Lung microvascular endothelial cell (primary cell): ENCODE measurements at regions not wholly inside any gene's neighbourhood (a gene's known extent, or its start where the extent isn't known, plus 50 kb on each side); places are given as distances from the start of the nearest gene placed in this dataset.
"Not testable (repeated sequence)": the region's sequence is repeated elsewhere in the genome, so short reads cannot be mapped to it uniquely, and the experiment has no call there.

ENCODE experiments used
- DNase-seq, 2 donors: peaks; one replicate each; pipeline versions ENCODE4 v3.0.0 to v3.0.0-alpha.2; 2010; ENCODE audit warnings: low read depth in 2 of 2

DNA sequence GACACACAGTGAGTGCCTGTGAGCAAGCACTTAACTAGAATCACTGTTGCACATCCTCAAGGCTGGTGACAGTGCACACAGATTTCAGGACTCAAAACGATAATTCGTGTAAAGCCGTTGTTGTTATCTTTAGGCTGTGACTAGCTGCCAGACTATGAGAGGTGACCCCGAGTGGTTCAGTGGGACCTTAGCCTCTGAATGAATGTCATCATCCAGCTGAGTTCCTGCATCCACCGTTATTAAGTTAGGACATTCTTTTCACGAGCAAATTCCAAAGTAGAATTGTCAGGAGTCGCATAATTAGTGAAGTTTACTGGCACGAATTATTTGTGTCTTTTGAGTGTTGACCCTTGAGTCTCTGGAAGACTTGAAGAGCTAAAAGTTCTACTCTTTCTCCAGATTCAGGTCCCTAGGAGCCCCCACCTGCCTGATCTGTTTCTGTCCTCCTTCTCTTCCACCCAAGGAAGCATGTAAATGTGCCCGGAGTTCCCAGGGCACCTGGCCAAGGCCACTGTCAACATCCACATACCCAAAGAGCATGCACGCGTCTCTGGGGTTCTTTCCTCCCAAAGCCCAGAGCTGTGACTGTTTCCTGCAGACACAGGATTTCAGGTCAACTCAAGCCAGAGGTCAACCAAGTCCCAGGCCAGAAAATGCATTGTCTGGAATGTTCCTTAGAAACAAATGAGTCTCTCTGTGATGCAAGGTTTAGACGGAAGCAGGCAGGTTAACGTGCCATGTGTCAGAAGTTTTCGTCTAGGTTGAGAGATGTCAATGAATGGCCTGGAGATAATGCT is 207.2 kb downstream of the TOMM20 start:
- peak; percentile 91 to 93 for DNase-seq

DNA sequence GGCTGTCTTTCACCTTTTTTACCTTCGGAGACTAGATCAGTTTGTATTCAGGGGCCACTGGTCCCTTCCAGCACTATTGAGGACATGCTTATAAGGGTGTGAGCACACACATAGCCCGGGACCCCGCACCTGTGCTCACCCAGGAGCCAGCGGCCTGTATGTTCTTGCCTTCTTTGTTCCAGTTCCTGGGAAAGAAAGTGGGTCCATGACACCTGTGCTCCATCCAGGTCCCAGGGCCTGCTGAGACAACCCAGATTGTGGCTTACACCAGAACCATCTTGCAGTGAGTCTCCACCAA is 207.8 kb downstream of the TOMM20 start:
- DNase-seq = no peak

DNA sequence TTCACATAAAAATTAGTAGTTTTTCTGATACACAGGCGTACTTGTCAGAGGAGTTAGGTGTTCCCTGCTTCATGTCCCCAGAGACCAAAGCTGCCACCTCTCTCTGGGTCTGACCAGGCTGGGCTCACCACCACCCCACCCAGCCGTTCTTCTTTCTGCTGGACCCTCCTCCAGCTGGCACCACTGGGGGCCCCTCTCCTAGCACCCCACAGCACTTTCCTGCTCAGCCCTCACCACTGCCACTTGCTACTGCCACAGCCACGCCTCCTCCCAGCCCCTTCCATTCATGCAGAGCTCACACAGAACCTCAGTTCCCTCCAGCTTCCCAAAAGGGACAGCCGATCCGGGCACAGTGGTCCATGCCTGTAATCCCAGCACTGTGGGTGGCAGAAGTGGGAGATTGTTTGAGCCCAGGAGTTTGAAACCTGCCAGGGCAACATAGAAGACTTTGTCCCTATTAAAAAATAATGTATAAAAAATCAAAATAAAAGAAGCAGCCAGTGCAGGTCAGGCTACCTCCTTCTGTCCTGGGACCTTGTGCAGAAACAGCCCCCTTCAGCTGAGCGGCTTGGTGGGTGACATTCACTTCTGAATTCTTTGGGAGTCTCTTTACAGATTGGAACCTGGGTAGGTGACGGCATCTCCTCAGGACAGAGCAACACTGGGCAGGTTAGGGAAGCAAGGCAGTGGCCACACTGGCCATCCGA is 208.3 kb downstream of the TOMM20 start:
- DNase-seq = no peak

DNA sequence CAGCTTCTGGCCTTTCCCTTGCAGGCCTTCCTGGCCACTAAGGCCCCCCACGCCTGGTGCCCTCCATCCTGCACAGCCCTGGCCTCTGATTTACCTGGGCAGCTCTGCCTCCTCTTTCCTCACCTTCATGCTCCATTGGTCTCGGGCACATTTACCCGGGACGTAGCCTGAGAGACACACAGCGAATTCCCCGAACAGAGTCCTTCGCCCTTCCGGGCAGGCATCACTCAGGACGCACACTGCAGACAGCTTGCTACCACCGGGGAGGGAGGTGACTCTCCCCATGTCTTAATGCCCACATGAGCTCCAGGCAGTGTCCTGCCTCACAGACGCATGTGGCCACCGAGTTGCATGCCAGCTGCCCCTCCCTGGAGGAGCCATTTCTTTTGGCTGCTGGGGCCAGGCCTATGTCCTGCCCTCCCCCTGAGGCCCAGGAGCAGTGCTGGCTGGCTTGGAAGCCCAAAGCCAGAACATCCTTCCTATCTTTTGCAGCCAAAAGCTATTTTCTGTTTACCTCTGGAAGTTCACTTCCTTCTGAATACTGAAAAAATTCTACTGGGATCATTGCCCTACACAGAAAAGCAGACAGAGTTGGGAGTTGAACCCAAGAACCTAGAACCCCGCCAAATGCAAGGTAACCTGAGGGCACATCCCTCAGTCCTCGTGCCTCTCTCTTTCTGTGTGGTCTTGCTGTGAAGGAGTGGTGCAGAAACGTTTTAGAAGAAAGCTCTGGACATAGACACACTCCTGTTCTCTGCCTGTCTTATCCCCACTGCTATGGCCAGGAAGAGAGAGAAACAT is 209.5 kb downstream of the TOMM20 start:
- DNase-seq = peak; percentile 29 to 93

DNA sequence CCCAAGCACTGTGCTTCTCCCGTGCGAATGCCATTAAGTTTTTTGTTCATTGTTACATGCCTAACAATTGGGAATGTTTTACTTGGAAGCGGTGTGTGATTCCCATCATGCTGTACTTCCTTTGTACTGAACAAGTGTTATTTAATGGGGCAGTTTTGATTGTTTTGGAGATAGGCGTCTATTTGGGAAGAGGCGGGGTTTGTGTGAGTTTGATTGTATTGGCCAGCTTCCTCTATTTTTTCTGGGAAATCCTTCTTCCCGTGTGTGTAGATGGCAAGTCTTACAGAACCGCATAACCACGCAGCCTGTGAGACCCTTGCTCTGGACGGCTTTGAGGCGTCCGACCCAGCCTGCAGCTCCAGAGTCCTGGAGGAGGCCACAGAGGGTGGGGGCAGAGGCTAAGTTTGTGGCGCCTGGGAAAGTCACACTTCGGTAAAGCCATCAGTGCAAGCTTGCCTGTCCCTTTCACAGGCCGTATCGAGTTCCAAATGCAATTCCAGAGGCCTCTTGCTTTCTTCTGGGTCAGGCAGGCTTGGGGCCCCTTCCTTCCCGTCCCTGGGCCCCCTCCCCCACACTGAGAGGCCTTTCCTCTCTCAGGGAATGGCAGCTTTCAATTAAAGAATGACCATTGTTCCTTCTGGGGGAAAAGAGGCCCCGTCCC is 210.3 kb downstream of the TOMM20 start:
- DNase-seq = peak; percentile 95 to 98

DNA sequence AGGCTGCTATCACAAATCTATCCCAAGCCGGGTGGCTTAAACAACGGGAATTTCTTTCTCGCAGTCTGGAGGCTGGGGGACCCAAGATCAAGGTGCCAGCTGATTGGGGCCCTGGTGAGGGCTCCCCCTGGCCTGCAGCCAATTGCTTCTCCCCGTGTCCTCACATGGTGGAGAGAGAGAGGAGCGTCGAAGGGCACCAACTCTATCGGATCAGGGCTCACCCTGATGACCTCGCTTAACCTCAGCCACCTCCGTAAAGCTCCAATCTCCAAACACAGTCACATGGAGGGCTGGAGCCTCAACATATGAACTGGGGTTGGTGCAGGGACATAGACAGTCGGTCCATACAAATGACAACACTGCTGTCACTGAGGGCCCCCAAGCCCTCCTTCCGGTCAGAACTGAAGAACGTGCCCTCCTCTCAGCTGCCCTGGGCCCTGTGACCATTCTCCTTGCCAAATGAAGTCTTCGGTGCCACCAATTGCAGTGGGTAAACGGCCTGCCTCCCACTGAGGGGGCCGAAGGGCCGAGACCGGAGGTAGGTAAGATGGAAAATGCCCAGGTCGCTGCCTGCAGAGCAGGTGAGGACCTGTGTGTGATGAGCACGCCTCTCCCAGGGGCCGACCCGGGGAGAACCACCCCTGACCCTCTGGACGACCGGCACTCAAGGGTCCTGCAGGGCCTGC is 211.0 kb downstream of the TOMM20 start:
- DNase-seq = no peak

DNA sequence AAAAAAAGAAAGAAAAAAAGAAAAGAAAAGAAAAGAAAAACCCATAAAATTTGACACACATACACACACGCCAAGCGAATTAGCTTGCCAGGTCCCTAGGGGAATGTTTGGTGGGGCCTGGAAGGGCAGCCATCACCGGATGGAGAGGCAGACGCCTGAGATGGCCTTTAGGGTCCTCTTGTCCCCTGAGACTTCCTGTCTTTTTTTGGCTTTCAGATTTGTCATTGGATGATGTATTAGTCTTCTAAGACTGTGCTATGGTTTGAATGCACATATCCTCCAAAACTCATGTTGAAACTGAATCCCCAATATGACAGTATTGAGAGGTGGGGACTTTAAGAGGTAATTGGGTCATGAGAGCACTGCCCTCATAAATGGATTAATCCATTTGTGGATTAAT is 211.8 kb downstream of the TOMM20 start:
- DNase-seq = no peak

DNA sequence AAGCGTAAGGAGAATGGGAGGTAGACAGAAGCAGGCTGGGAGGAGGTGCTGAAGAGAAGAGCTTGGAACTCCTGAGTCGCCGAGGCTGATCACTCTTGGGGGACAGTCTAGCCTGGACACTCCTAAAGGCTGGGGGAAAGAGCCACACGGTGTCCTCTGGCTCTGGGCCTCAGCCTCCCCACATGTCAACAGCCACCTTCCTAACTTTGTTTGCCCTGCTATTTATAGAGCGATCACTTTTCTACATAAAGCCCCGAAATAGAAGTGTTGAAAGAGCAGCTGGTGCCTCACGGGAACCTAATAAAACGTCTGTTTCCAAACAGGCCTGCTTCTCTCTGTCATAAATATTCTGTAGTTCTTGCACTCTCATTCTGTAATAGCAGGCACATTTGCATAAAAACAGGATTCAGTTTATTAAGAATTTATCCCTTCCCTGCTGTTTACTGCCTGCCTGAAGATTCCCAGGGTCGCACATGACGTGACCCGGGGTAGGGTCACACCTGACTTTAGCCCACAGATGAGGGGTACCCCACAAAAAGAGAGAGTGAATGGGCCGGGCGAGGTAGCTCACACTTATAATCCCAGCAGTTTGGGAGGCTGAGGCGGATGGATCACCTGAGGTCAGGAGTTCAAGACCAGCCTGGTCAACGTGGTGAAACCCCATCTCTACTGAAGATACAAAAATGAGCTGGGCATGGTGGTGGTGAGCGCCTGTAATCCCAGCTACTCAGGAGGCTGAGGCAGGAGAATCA is 212.5 kb downstream of the TOMM20 start:
- peak; percentile 49 to 83 for DNase-seq

DNA sequence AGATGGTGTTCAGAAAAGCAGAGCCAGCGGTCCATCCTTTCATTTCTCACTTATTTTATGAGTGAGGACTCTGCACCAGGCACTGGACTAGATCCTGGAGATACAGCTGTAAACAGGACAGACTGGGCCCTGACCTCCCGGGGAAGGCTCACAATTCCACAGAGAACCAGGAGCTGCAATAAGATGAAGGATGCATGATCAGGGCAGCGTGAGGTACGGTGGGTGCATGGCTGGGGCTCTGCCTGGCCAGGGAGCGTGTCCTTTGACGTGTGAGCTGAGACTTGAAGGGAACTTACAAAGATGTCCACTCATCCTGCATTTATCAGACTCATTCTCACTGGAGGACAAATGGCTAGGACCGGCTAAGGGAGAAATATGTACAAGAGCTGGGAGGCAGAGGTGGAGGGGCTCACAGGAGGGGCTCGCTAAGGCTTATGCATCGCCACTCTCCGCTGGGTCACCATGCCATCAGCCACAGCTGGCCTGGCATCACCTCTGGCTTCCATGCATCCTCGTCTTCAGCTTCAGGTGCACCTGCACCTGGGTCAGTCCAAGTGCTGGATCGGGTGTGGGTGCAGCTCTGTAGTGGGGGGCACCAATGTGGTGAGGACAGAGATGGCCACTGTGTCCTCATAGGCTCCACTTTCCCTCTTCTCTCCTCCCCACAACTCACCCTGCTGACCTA is 213.9 kb downstream of the TOMM20 start:
- DNase-seq = no peak

DNA sequence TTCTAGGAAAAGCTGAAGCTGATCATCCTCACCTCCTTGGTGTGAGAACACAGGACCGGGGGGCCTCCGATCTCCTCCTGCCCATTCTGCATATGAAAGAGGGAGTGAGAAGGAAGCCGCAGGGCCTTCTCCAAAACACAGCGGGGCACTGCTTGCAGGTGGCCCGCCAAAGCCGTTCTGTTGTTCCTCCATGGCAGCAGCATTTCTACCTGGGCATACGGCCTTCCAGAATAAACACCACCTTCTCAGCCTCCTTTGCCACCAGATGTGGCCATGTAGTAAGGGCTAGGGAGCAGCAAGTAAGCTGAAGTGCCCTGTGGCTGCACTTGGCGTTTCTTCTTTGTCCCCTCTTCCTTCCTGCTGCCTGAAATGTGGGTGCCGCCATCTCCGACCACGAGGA is 214.9 kb downstream of the TOMM20 start:
- no peak for DNase-seq

DNA sequence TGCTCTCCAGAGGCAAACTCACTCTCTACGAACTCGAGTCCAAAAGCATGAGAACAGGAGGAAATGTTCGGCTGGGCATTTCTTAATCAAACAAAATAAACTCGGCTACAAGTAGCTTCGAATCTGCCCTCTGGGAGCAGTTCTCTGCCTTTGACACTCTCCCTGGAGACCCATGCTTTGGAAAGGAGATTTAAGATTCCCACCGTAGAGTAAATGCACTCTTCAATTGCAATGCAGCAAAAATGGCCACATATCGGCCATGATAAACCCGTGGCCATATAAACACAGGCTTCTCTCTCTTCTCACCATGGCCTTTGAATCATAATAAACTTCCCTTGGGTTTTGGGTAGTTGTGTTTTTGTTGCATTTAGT is 215.4 kb downstream of the TOMM20 start:
- DNase-seq = no peak

DNA sequence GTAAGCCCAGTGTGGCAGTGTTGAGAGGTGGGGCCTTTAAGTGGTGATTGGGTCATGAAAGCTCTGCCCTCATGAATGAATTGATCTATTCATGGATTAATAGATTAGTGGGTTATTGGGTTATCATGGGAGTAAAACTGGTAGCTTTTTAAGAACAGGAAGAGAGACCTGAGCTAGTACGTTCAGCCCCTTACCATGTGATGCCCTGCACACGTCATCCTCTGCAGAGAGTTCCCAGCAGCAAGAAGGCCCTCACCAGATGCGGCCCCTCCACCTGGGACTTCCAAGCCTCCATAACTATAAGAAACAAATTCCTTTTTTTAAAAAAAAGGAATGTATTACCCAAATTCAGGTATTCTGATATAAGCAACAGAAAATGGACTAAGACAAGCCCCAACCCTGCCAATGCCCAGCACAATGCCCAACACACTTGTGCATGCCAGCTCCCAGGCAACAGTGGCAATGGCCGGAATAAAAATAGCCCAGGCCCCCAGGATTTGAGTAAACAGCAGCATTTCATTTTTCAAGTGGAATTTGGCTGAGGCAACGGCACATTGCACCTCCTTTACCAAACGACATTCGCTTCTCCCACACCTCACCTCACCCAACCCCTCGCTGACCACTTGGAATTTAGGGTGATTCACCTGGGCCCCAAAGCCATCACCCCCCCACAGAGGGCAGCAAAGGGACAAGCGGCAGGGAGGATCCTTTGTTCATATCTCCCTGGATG is 215.9 kb downstream of the TOMM20 start:
- DNase-seq = no peak

DNA sequence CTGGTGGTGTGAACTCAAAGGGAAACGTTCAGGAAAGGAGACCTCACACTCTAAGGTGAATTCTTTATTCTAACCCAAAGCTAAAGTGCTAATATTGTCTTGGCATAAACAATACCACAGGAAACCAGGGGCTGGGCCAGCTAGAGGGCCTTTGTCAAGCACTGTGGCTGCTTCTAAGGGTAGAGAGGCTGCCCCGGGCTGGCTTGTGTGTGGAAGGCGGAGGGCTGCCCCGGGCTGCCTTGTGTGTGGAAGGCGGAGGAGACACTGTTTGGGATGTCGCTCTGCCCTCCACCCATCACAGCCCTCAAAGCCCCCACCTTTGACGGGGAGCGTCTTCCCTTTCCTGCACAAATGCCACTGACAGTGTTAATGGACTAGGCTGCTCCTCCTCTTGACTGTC is 216.8 kb downstream of the TOMM20 start:
- DNase-seq = peak; percentile 39 to 74

DNA sequence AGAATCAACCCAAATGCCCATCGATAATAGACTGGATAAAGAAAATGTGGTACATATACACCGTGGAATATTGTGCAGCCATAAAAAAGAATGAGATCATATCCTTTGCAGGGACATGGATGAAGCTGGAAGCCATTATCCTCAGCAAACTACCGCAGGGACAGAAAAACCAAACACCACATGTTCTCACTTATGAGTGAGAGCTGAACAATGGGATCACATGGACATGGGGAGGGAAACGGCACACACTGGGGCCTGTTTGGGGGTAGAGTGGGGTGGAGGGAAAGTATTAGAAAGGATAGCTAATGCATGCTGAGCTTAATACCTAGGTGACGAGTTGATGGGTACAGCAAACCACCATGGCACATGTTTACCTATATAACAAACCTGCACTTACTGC is 217.5 kb downstream of the TOMM20 start:
- not testable (repeated sequence) for DNase-seq

DNA sequence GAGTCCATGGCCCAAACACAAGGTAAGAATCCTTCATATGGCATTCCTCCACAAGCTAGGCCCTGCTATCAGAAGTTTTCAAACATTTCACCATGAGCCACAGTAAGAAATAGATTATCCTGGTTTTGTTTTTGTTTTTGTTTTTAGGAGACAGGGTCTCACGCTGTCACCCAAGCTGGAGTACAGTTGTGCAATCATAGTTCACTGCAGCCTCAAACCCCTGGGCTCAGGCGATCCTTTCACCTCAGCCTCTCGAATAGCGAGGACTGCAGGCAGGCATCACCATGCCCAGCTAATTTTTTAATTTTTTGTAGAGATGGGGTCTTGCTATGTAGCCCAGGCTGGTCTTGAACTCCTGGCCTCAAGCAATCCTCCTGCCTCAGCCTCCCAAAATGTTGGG is 218.8 kb downstream of the TOMM20 start:
- no peak for DNase-seq

DNA sequence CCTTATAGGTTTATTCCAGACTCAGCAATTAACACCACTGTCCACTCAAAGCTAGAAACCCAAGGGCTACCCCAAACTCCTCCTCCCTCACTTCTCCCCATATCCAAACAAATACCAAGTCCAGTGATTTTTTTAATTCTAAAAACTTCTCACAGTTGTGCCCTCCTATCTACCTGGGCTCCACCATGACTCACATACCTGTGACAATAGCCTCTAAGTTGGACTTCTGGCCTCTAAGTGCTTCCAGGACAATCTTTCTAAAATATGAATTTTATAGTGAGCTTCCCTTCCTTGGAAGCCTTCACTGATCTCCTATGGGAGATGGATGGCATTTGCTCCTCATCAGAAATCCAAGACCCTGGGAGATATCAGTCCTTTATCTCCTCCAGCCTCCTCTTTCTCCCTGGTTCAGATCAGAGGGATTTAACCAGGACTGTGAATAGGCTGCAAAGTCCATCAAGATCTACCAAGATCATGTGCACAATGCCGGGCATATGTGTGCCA is 219.3 kb downstream of the TOMM20 start:
- DNase-seq = no peak

DNA sequence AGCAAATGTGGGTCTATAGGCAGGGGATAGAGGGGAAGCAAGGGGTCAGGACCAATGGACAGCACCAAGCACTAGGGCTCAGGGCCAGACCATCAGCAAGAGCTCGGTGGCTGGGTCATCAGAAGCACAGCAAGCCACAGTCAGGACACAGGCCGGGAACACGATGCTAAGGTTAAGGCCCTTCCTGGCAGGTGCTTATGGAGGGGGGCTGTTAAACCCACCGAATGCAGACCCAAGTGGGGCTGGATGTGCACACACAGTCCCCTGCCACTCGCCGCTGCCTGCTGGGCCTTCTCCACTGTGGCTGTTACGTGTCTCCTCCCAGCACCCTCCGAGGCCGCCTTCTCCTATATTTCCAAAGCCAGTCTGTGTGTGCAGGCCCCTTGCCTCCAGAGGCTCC is 220.1 kb downstream of the TOMM20 start:
- DNase-seq = no peak

DNA sequence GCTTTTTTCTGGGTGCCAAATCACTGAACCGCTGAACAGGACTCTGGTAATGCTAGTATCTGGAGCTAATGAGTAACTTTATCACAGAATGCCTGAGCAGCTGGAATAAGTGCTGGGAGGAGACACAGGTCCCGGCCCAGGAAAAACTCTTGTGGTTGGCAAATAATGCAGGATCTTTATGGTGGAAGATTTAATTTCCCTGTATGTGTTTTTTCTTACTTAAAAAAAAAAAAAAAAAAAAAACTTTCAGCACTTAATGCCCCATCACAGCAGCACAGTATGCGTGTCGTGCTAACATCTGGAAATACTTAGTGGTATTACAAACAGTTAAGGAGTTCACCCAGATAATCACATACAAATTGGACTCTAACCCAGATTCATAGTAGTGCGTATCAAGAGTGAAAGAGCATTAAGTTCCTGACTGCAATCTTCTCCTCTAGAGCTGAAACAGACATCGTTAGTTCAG is 220.7 kb downstream of the TOMM20 start:
- DNase-seq = no peak
